ENCODE measurements at regions not wholly inside any gene's neighbourhood (a gene's known extent, or its start where the extent isn't known, plus 50 kb on each side); places are given as distances from the start of the nearest gene placed in this dataset.

DNA sequence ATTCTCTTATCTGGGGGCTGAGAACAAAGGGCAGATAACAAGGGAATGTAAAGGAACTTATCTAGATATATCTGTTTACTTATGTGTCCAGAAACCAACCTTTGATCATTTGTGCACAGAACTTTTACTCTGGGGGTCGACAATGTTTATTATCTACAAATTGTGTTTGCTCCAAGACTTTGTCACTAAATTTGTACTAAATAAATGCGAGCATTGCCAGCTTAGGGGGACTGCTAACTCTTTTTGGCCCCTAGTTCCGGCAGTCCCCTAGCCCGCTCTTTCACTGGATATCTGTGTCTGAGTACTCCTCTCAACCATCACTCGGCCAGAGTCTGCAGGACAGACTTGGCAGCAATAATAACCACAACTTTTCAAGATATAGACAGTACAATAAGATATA, 88.2 kb downstream of the FSCB start:
- Histone ChIP-seq H3K4me3 (replicated peaks in 1 of 3; ENCODE audit: insufficient read depth in 1 of 3, low read depth in 1 of 3, low read length in 3 of 3) (no peak overlapping the region), H2AFZ (ENCODE audit: low read depth, low read length) (no peak overlapping the region), H4K20me1 (replicated peaks; ENCODE audit: control insufficient read depth, extremely low read depth, insufficient read depth, low read length) (no peaks in the 10 kb centered on the region), H3K9me3 (replicated peaks; ENCODE audit: control insufficient read depth, insufficient read depth, low read length) (no peaks in the 10 kb centered on the region), H3K27me3 (ENCODE audit: control insufficient read depth in 2 of 2, insufficient read depth in 2 of 2, low read length in 2 of 2) (no peaks in the 10 kb centered on the region), H3K36me3 (ENCODE audit: control insufficient read depth in 2 of 2, extremely low read depth in 1 of 2, insufficient read depth in 2 of 2, low read length in 2 of 2) (no peaks in the 10 kb centered on the region), H3K9ac (replicated peaks; ENCODE audit: extremely low read depth, insufficient read depth, low read length) (no peak overlapping the region), H3K9me1 (replicated peaks; ENCODE audit: control insufficient read depth, extremely low read depth, insufficient read depth, low read length) (no peaks in the 10 kb centered on the region), H3K27ac (ENCODE audit: insufficient read depth, low read depth, low read length) (no peak overlapping the region), H3K4me2 (ENCODE audit: insufficient read depth, low read length) (no peak overlapping the region), H3K4me1 (ENCODE audit: control insufficient read depth, extremely low read depth, insufficient read depth, low read length) (no peaks in the 10 kb centered on the region), H3K79me2 (ENCODE audit: control insufficient read depth, insufficient read depth, low read length) (no peaks in the 10 kb centered on the region)
- intact Hi-C loops (cut with micrococcal nuclease) = no loop called here
- no peak for TF ChIP-seq POLR2AphosphoS5 (IDR thresholded peaks at IDR 0.05; ENCODE audit: insufficient read depth, low read depth, low read length)
- no peak for TF ChIP-seq GATA2 (IDR thresholded peaks at IDR 0.05; ENCODE audit: insufficient read depth, insufficient read length, low read depth, low read length)
- TF ChIP-seq, protein P1, sequence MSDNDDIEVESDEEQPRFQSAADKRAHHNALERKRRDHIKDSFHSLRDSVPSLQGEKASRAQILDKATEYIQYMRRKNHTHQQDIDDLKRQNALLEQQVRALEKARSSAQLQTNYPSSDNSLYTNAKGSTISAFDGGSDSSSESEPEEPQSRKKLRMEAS (IDR thresholded peaks at IDR 0.05; ENCODE audit: insufficient read depth, insufficient read length) = no peak
- no peak for TF ChIP-seq EZH2 (IDR thresholded peaks at IDR 0.05; ENCODE audit: borderline replicate concordance, low read depth, low read length, severe bottlenecking)
- TF ChIP-seq POLR2A (IDR thresholded peaks at IDR 0.05; ENCODE audit: low read depth, low read length) = no peak
- TF ChIP-seq MYC (IDR thresholded peaks at IDR 0.05; ENCODE audit: low read depth, low read length) = no peak
- TF ChIP-seq JUN (IDR thresholded peaks at IDR 0.05; ENCODE audit: borderline replicate concordance, insufficient read depth, insufficient read length, low read depth) = no peak
- TF ChIP-seq, protein P2, sequence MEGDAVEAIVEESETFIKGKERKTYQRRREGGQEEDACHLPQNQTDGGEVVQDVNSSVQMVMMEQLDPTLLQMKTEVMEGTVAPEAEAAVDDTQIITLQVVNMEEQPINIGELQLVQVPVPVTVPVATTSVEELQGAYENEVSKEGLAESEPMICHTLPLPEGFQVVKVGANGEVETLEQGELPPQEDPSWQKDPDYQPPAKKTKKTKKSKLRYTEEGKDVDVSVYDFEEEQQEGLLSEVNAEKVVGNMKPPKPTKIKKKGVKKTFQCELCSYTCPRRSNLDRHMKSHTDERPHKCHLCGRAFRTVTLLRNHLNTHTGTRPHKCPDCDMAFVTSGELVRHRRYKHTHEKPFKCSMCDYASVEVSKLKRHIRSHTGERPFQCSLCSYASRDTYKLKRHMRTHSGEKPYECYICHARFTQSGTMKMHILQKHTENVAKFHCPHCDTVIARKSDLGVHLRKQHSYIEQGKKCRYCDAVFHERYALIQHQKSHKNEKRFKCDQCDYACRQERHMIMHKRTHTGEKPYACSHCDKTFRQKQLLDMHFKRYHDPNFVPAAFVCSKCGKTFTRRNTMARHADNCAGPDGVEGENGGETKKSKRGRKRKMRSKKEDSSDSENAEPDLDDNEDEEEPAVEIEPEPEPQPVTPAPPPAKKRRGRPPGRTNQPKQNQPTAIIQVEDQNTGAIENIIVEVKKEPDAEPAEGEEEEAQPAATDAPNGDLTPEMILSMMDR (IDR thresholded peaks at IDR 0.05; ENCODE audit: extremely low read depth in 1 of 2, insufficient read depth in 1 of 2, low read depth in 1 of 2, low read length in 2 of 2) = no peak
- no peak for TF ChIP-seq FOS (IDR thresholded peaks at IDR 0.05; ENCODE audit: borderline replicate concordance, insufficient read depth, low read length)
- FAIRE-seq (no peak), DNase-seq (ENCODE audit: low read depth, low spot score) (no peak)
- CTCF ChIA-PET = no interaction called here
- POLR2A ChIA-PET = no interaction called here
- dilution Hi-C loops (cut with MboI; ENCODE audit: extremely low pct_ligation_motif_present, low sequenced_read_pairs) = no loop called here
- no TSS peak for BruUV-seq (replicated peaks)

All from endothelial cell of umbilical vein (primary cell).